GM18951 (cell line): ENCODE measurements at regions not wholly inside any gene's neighbourhood (a gene's known extent, or its start where the extent isn't known, plus 50 kb on each side); places are given as distances from the start of the nearest gene placed in this dataset.

ENCODE experiments used
- POLR2A ChIP-seq: IDR thresholded peaks from 4 replicates; pipeline ENCODE4 v1.6.1; 2011; ENCODE audit warnings: mild to moderate bottlenecking; ENCODE audit not compliant: insufficient read length, insufficient read depth; ENCODE audit errors: extremely low read depth
- in situ Hi-C: fragments of 300-500 bp; cut with MboI; formaldehyde crosslinking; loops from one replicate; pipeline ENCODE4 v1.12.0; 2022; ENCODE audit warnings: low sequenced_read_pairs, mixed read lengths, inconsistent platforms; ENCODE audit not compliant: unreplicated experiment

- in situ Hi-C loops, result no loop called here
- no peak for TF ChIP-seq POLR2A
Observed at GRCh38 chr2:128643221-128644065, 324.8 kb upstream of the HS6ST1 start.

- in situ Hi-C loops, result no loop called here
- TF ChIP-seq POLR2A, result no peak
Observed at GRCh38 chr2:128644156-128644555, 325.5 kb upstream of the HS6ST1 start.

- in situ Hi-C loops, result no loop called here
- TF ChIP-seq POLR2A, result no peak
Observed at GRCh38 chr2:128644718-128645256, 326.1 kb upstream of the HS6ST1 start.

GRCh38 chr2:128645631-128646030 is 327.0 kb upstream of the HS6ST1 start:
- in situ Hi-C loops, result no loop called here
- TF ChIP-seq POLR2A, result no peak

DNA sequence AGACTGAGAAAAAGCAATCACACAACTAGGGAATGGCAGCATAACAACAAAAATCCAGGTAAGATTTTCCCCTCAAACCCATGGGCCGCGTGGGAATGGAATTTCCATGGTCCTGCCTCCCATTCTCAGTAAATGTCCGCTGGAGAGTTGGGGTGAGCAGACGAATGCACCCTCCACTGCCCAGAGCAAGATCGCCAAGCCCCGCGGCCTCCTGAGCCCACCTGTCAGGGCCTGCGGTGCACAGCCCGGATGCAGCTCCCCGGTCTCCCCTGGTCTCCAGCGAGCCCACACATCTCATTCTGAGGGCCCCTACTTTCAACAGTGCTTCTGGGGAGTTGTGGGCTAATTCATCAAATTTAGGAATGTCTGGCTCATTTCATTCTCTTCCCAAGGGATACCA is 327.4 kb upstream of the HS6ST1 start:
- no peak for TF ChIP-seq POLR2A
- in situ Hi-C loops, result no loop called here

DNA sequence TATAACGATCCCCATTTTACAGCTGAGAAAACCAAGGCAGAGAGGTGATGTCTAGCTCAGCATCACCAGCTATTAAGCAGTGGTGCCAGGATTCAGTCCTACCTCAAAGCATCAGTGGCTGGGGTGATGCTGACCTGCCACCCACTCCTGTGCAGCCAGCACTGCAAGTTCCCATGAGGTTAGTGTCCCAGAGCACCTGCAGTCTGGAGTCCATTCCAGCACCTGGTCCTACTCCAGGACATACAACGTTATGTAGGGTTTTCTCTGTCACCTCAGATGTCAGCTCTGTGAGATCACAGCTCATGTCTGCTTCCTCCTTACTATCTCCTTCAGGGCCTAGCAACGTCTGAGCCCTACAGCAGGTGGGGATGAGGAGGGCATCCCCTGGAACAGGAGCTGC is 328.0 kb upstream of the HS6ST1 start:
- no peak for TF ChIP-seq POLR2A
- in situ Hi-C loops, result no loop called here

- in situ Hi-C loops, result no loop called here
- no peak for TF ChIP-seq POLR2A
Observed at GRCh38 chr2:128651000-128651399, 332.3 kb upstream of the HS6ST1 start.

- in situ Hi-C loops, result no loop called here
- TF ChIP-seq POLR2A, result no peak
Observed at GRCh38 chr2:128654408-128654807, 335.7 kb upstream of the HS6ST1 start.

GRCh38 chr2:128660836-128661235 is 342.2 kb upstream of the HS6ST1 start:
- no peak for TF ChIP-seq POLR2A
- in situ Hi-C loops, result no loop called here

- TF ChIP-seq POLR2A, result no peak
- in situ Hi-C loops, result no loop called here
Observed at GRCh38 chr2:128661311-128661710, 342.6 kb upstream of the HS6ST1 start.

DNA sequence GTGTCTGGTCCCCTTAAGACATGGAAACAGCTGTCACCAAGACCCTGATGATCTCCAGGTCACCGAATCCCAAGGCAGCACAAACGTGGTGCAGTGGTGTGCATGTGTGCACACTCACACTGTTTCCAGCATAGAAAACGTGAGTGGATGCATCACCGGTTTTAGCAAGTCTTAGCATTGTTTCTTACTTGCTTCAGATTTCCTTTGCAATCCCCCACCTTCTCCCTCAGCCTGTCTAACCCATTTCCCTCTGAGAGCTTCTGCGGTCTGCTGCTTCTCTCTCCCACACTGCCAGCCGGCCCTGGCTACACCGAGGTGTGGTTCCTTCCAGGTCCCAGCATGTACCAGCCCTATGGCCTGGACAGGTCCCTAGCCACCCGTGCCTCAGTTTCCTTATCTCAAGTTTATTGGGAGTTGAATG is 343.4 kb upstream of the HS6ST1 start:
- no peak for TF ChIP-seq POLR2A
- in situ Hi-C loops, result no loop called here

DNA sequence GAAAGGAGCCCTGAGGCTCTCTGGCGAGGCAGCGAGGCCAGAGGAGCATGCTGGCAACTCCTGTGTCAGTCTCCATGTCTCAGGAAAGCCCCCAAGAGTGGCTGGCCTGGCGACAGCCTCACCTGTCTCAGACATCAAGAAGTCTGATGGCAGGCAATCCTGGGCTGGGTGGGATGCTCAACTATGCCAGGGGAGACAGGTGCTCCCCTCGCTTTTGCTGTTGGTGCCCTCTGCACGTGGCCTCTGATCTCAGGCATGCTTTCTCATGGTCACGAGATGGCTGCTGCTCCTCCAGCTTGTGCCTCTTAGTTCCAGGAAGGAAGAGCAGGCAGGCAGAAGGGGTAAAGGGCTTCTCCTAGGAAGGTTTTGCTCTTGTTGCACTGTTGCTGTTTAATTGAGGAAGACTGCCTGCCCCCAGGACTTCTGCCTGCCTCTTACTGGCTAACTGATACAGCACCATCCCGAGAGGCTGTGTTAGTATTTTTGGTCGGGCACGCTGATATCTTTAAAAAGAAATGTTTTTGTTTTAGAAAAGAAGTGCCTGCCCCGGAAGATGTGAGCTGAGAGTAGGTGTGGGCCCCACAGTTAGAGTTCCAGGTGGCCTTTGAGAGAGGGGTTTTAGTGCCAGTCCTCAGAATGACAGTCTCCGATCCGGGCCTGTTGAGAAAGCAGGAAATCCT is 344.8 kb upstream of the HS6ST1 start:
- in situ Hi-C loops, result no loop called here
- TF ChIP-seq POLR2A, result no peak

DNA sequence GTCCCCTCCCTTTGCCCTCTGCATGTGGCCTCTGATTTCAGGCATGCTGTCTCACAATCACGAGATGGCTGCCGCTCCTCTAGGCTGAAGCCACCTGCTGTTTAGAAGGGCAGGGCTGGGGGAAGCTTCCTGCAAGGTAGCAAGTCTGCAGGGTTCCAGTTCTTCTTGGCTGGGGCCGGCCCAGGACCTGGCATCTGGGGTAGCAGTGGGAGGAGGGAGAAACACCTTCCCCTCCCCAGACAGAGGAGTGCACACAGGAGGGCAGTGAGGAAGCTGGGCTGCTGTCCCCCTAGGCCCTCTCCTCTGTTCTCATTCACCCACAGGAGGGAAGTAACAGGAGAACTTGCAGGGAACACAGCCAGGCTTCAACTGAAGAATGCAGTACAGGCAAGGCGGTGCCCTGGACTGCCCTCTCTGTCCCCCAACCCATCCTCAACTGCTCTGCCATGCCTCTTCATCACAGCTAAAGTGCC is 345.9 kb upstream of the HS6ST1 start:
- in situ Hi-C loops, result no loop called here
- no peak for TF ChIP-seq POLR2A

DNA sequence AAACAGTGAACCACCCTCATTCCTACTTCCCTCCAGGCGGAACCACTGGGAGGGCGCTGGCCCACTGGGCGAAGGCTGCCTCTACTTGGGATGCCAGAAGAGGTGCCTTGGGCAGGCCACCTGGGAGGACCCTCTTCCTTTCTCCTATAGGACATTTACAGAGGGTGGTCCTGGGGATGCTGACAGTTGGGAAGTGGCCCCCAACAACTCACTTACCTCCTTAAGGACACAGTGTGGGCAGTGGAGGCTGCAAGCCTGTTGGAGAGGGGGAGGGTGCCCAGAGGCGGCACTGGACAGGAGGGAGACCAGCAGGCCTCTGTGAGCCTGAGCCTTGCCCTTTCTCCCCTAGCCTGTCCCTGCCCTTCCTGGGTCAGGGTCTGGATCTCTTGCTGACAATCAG is 346.4 kb upstream of the HS6ST1 start:
- in situ Hi-C loops, result no loop called here
- no peak for TF ChIP-seq POLR2A
